ENCODE measurements at regions not wholly inside any gene's neighbourhood (a gene's known extent, or its start where the extent isn't known, plus 50 kb on each side); places are given as distances from the start of the nearest gene placed in this dataset.

GRCh38 chr2:34838408-34838807 lies 1239.3 kb upstream of the FAM98A start:
- TF ChIP-seq POLR2AphosphoS5 (IDR thresholded peaks at IDR 0.05; ENCODE audit: low read depth) (no peak), CTCF (IDR thresholded peaks at IDR 0.05; ENCODE audit: insufficient read depth, low read length) (no peak)

Data from HL-60 (cell line).